Ovary (tissue), 3 donors: ENCODE measurements at regions not wholly inside any gene's neighbourhood (a gene's known extent, or its start where the extent isn't known, plus 50 kb on each side); places are given as distances from the start of the nearest gene placed in this dataset.

Source experiments
- POLR2A ChIP-seq: fragments of 450-650 bp; IDR thresholded peaks from one replicate; pipeline ENCODE4 v1.6.1; 2017; ENCODE audit warnings: antibody characterized with exemption, mild to moderate bottlenecking, moderate library complexity
- TF ChIP-seq, protein P1 (sequence below), 3 donors: fragments of 450-650 bp in 2 of 3; fragments of 200-600 bp in 1 of 3; IDR thresholded peaks; one replicate each; pipeline versions ENCODE4 v1.5.1 to v1.8.0; 2016 to 2022; ENCODE audit warnings: antibody characterized with exemption in 3 of 3, mild to moderate bottlenecking in 1 of 3
- donor health status: DM: no; HTN: no; CAD: no.

DNA sequence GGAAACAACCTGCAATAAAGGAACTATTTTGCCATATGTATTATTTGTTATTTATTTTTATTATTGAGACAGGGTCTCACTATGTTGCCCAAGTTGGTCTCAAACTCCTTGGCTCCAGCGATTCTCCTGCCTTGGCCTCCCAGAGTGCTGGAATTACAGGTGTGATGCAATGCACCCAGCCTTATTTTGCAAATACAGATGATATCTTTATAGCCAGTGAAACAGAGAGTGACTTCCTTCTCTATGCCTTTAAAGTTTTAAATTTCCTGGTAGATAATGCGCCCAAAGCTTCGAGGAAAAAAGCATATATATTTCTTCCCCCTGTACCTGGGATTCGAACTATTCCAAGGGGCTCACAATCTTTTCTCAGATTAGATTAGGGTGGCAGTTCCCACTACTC is 601.1 kb upstream of the HTR2C start:
- no peak for TF ChIP-seq POLR2A
- TF ChIP-seq, protein P1, sequence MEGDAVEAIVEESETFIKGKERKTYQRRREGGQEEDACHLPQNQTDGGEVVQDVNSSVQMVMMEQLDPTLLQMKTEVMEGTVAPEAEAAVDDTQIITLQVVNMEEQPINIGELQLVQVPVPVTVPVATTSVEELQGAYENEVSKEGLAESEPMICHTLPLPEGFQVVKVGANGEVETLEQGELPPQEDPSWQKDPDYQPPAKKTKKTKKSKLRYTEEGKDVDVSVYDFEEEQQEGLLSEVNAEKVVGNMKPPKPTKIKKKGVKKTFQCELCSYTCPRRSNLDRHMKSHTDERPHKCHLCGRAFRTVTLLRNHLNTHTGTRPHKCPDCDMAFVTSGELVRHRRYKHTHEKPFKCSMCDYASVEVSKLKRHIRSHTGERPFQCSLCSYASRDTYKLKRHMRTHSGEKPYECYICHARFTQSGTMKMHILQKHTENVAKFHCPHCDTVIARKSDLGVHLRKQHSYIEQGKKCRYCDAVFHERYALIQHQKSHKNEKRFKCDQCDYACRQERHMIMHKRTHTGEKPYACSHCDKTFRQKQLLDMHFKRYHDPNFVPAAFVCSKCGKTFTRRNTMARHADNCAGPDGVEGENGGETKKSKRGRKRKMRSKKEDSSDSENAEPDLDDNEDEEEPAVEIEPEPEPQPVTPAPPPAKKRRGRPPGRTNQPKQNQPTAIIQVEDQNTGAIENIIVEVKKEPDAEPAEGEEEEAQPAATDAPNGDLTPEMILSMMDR (IDR thresholded peaks at IDR 0.05), result no peak
